ENCODE measurements at regions not wholly inside any gene's neighbourhood (a gene's known extent, or its start where the extent isn't known, plus 50 kb on each side); places are given as distances from the start of the nearest gene placed in this dataset.

DNA sequence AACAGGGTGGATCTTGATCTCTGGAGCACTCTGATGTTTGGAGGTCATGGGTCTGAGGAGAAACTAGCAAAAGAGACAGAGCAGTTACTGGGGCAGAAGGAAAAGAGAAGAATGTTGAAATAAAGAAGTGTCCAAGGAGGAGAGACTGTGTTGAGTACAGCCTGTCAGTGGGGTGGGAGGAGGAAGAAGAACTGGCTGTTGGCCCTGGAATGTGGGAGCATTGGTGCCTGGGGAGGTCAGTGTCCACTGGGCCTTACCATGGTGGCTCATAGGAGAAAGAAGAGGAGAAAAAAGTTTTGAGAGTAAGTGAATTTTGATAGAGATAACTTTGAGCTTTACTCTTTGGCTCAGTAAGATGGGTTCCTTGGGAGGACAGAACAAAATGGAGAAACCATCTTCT lies 499.0 kb downstream of the TXNL1 start:
- no peak for TF ChIP-seq GATA2 (IDR thresholded peaks at IDR 0.05; ENCODE audit: low read depth, low read length)
- TF ChIP-seq GATA3 (IDR thresholded peaks at IDR 0.05; ENCODE audit: low read depth, low read length): no peak

Data from SH-SY5Y (cell line).